ENCODE measurements at regions not wholly inside any gene's neighbourhood (a gene's known extent, or its start where the extent isn't known, plus 50 kb on each side); places are given as distances from the start of the nearest gene placed in this dataset.

GRCh38 chr4:134702374-134702773 is 500.8 kb upstream of the PABPC4L start:
- Histone ChIP-seq H3K27ac (ENCODE audit: low read depth, low read length) (no peak overlapping the region), H3K4me2 (ENCODE audit: low read length) (no peak overlapping the region), H3K9me2 (ENCODE audit: insufficient read depth) (no peaks in the 10 kb centered on the region), H3K79me2 (ENCODE audit: insufficient read depth, low read length) (no peaks in the 10 kb centered on the region), H4K20me1 (ENCODE audit: insufficient read depth) (no peaks in the 10 kb centered on the region), H3K9ac (ENCODE audit: low read length) (no peak overlapping the region), H3K4me3 (replicated peaks in 1 of 2; ENCODE audit: low read depth in 1 of 2, low read length in 2 of 2) (no peak overlapping the region), H3K27me3 (ENCODE audit: insufficient read depth, low read length) (no peaks in the 10 kb centered on the region), H3K4me1 (ENCODE audit: control insufficient read depth in 1 of 2, insufficient read depth in 2 of 2, low read length in 2 of 2) (no peaks in the 10 kb centered on the region), H3K36me3 (ENCODE audit: control insufficient read depth in 1 of 2, insufficient read depth in 2 of 2, low read length in 2 of 2) (no peaks in the 10 kb centered on the region), H2AFZ (ENCODE audit: low read depth, low read length, poor library complexity, severe bottlenecking) (peak overlapping the region; percentile 47), H3K9me3 (ENCODE audit: control insufficient read depth in 1 of 2, insufficient read depth in 1 of 2, low read depth in 1 of 2, low read length in 2 of 2) (no peaks in the 10 kb centered on the region)
- intact Hi-C loops (cut with micrococcal nuclease): no loop called here
- BruUV-seq (replicated peaks): no TSS peak
- no peak for TF ChIP-seq MAX (IDR thresholded peaks at IDR 0.05)
- no peak for TF ChIP-seq EGR1 (IDR thresholded peaks at IDR 0.05; ENCODE audit: low read depth)
- no peak for TF ChIP-seq FOSL1 (IDR thresholded peaks at IDR 0.05; ENCODE audit: low read depth)
- no peak for TF ChIP-seq YY1 (IDR thresholded peaks at IDR 0.05; ENCODE audit: extremely low read depth, insufficient replicate concordance, low read depth, low read length)
- no peak for TF ChIP-seq ZFX (IDR thresholded peaks at IDR 0.05)
- no peak for TF ChIP-seq TCF7L2 (IDR thresholded peaks at IDR 0.05; ENCODE audit: borderline replicate concordance, extremely low read depth, insufficient read depth, insufficient read length)
- TF ChIP-seq SRF (IDR thresholded peaks at IDR 0.05; ENCODE audit: low read depth): no peak
- TF ChIP-seq EZH2phosphoT487 (IDR thresholded peaks at IDR 0.05; ENCODE audit: borderline replicate concordance): no peak
- TF ChIP-seq ATF3 (IDR thresholded peaks at IDR 0.05): no peak
- TF ChIP-seq ZBTB33 (IDR thresholded peaks at IDR 0.05; ENCODE audit: extremely low read depth, insufficient replicate concordance, low read length): no peak
- no peak for TF ChIP-seq SIN3A (IDR thresholded peaks at IDR 0.05; ENCODE audit: low read depth)
- ChIA-PET POLR2A (interaction anchor here (1.0 kb wide), 1 partner anchor 136 kb away, joined by 3 read pairs; no protein-coding TSS in a partner anchor), RAD21 (ENCODE audit: low non-redundant PET in 1 of 2, low total read pairs in 2 of 2, uncharacterized antibody in 2 of 2, unreplicated experiment in 2 of 2) (no interaction called here), CTCF (no interaction called here)
- ATAC-seq (no peak), DNase-seq (ENCODE audit: low read depth, low spot score) (no peak)

Data from HCT116 (cell line).